ENCODE measurements at regions not wholly inside any gene's neighbourhood (a gene's known extent, or its start where the extent isn't known, plus 50 kb on each side); places are given as distances from the start of the nearest gene placed in this dataset.
"Not testable (repeated sequence)": the region's sequence is repeated elsewhere in the genome, so short reads cannot be mapped to it uniquely, and the experiment has no call there.

GRCh38 chr5:30572279-30572678 is 621.2 kb upstream of the CDH6 start:
- DNase-seq (ENCODE audit: extremely low read depth in 1 of 11, low read depth in 9 of 11, low spot score in 4 of 11), result no peak

- no peak for DNase-seq (ENCODE audit: extremely low read depth in 1 of 11, low read depth in 9 of 11, low spot score in 4 of 11)
Measured at GRCh38 chr5:30561771-30562170, 631.7 kb upstream of the CDH6 start.

DNA sequence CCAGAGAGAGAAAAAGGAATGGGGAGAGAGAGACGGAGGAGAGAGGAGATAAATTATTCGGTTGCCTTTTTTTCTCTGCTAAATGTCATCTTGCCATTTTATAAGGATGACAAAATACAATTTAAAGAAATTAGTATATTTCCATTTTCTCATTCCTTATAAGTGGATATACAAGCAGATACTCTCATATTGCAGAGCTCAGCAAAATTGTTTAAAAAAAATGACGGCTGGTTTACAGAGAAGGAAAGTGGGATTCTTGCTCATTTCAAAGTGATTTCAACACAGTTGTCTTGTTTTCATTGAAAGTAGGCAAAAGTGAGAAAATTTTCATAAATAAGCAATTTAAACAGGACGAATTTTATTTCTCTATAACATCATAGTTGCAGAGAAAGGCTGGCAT is 641.9 kb upstream of the CDH6 start:
- no peak for DNase-seq (ENCODE audit: extremely low read depth in 1 of 11, low read depth in 9 of 11, low spot score in 4 of 11)

DNA sequence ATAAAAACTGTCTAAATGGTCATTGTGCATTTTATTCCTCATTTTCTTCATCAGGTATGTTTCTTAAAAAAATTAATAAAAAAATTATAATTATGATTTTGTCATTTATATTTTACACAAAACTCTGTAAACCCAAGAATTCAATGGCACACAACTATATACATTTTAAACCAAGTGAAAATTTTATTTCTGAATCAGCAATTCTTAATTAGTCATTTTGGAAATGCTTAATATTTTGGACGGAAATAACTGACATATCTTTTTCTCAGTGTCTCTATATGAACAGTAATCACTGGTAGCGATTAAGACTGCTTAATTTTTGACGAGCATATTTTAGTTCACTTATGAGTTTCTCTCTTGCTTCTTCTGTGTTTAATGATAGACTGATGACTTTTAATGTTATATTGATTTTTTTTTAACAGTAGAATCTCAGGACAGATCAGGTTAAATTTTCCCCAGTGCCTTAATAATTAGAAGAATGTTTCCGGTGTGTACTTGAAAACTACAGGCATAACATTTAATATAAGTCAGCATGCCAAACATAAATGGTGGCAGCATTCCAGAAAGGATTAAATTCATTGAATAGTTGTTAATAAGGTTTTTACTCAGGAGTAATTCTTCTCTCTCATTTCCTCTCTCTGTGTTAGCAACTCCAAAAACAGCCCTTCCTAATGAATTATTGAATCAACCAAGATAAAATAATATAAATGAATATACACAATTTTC is 644.7 kb upstream of the CDH6 start:
- DNase-seq (ENCODE audit: extremely low read depth in 1 of 11, low read depth in 9 of 11, low spot score in 4 of 11), result no peak

GRCh38 chr5:30540150-30540549 is 653.3 kb upstream of the CDH6 start:
- DNase-seq (ENCODE audit: extremely low read depth in 1 of 11, low read depth in 9 of 11, low spot score in 4 of 11), result no peak

- DNase-seq (ENCODE audit: extremely low read depth in 1 of 11, low read depth in 9 of 11, low spot score in 4 of 11), result no peak
Measured at GRCh38 chr5:30539004-30539634, 654.4 kb upstream of the CDH6 start.

DNA sequence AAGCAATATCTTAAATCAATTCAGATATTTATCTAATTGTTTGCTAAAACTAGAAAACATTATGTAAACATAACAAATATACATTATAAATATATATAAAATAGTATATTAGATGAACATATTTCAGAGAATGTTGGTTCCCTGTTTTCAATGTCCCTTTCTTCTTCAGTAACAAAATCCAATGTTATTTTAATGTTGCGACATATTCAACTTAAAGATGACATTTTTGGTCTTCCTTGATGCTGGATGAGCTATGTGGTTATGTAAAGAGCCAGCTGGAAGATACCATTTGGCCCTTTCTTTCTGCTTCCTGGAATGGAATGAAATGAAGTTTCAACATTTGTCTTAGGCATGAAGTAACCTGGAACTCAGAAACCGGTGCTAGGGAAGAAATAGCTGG is 668.1 kb upstream of the CDH6 start:
- no peak for DNase-seq (ENCODE audit: extremely low read depth in 1 of 11, low read depth in 9 of 11, low spot score in 4 of 11)

DNA sequence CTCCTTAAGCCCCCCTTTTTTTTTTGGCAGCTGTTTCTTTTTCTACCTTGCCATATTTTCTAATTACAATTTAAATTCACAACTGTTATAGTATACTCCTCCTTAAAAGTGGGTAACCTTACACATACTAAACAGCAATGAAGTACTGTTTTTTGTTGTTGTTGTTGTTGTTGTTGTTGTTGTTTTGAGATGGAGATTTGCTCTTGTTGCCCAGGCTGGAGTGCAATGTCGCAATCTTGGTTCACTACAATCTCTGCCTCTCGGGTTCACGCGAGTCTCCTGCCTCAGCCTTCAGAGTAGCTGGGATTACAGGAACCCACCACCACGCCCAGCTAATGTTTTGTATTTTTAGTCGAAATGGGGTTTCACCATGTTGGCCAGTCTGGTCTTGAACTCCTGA is 669.1 kb upstream of the CDH6 start:
- no peak for DNase-seq (ENCODE audit: extremely low read depth in 1 of 11, low read depth in 9 of 11, low spot score in 4 of 11)

DNA sequence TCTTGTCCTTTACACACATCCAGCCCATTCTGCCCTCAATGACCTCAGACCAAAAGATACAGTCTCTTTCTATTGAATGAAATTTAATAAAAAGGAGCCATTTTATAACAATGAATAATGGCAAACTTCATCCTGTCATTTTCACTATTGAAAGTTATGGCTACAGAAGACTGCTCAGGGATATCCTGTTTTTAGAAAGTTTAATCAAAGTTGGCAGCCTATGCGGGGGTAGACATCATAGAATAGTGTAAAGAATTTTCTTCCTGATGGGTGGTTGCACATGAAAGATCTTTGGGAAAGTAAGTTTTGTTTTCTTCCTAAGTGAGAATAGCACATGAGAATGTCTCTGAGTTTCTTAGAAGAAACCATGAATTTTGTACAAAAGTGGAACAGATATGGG is 670.4 kb upstream of the CDH6 start:
- peak in 4 of 11 donors; percentile 8 to 24 (median 16) for DNase-seq (ENCODE audit: extremely low read depth in 1 of 11, low read depth in 9 of 11, low spot score in 4 of 11)

GRCh38 chr5:30505014-30505886 is 688.2 kb upstream of the CDH6 start:
- no peak for DNase-seq (ENCODE audit: extremely low read depth in 1 of 11, low read depth in 9 of 11, low spot score in 4 of 11)

GRCh38 chr5:30502277-30502676 is 691.2 kb upstream of the CDH6 start:
- DNase-seq (ENCODE audit: extremely low read depth in 1 of 11, low read depth in 9 of 11, low spot score in 4 of 11), result no peak

DNA sequence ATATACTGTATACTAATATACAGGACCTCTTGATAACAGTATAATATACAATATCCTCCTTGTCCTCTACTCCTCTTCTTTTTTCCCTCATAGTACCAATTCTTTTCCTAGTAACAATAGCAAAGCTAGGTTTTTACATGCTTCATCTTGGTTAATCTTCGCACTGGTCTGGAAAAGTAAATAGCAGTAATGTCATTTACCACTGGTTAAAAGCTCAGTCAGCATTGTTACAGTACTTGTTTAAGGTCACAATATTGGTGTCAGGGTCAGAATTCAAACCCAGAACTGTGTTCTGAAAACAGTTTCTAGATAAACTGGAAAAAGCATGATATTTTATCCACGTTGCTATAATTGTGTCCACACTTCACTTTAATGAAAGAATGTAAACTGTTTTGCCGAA is 692.4 kb upstream of the CDH6 start:
- no peak for DNase-seq (ENCODE audit: extremely low read depth in 1 of 11, low read depth in 9 of 11, low spot score in 4 of 11)

DNA sequence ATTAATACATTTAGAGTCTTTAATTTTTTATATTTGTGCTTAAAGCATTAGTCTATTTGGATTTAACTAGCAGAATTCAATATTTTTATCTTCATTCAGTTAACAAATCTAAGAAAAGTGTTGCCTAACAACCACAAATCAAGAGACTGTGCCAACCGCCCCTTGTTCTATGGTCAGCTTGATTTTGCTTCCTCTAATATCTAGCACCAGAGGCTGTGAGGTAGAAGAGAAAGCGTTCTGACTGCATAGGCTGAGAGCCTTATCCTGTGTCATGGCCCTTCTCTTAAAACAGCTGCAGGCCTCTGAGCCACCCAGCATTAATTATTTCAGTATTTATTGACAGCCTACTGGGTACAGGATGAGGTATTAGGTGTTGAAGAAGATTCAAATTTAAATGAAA is 693.0 kb upstream of the CDH6 start:
- no peak for DNase-seq (ENCODE audit: extremely low read depth in 1 of 11, low read depth in 9 of 11, low spot score in 4 of 11)

- DNase-seq (ENCODE audit: extremely low read depth in 1 of 11, low read depth in 9 of 11, low spot score in 4 of 11), result no peak
Measured at GRCh38 chr5:30499402-30499801, 694.1 kb upstream of the CDH6 start.

GRCh38 chr5:30498972-30499371 is 694.5 kb upstream of the CDH6 start:
- DNase-seq (ENCODE audit: extremely low read depth in 1 of 11, low read depth in 9 of 11, low spot score in 4 of 11), result no peak

DNA sequence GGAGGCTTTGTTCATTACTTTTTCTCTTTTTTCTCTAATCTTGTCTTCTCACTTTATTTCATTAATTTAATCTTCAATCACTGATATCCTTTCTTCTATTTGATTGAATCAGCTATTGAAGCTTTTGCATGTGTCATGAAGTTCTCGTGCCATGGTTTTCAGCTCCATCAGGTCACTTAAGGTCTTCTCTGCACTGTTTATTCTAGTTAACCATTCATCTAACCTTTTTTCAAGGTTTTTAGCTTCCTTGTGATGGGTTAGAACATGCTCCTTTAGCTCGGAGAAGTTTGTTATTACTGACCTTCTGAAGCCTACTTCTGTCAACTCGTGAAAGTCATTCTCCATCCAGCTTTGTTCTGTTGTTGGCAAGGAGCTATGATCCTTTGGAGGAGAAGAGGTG is 695.0 kb upstream of the CDH6 start:
- not testable (repeated sequence) for DNase-seq (ENCODE audit: extremely low read depth in 1 of 11, low read depth in 9 of 11, low spot score in 4 of 11)

- not testable (repeated sequence) for DNase-seq (ENCODE audit: extremely low read depth in 1 of 11, low read depth in 9 of 11, low spot score in 4 of 11)
Measured at GRCh38 chr5:30494113-30494512, 699.4 kb upstream of the CDH6 start.

- DNase-seq (ENCODE audit: extremely low read depth in 1 of 11, low read depth in 9 of 11, low spot score in 4 of 11), result no peak
Measured at GRCh38 chr5:30479104-30479503, 714.4 kb upstream of the CDH6 start.

- DNase-seq (ENCODE audit: extremely low read depth in 1 of 11, low read depth in 9 of 11, low spot score in 4 of 11), result no peak
Measured at GRCh38 chr5:30475429-30475828, 718.1 kb upstream of the CDH6 start.

DNA sequence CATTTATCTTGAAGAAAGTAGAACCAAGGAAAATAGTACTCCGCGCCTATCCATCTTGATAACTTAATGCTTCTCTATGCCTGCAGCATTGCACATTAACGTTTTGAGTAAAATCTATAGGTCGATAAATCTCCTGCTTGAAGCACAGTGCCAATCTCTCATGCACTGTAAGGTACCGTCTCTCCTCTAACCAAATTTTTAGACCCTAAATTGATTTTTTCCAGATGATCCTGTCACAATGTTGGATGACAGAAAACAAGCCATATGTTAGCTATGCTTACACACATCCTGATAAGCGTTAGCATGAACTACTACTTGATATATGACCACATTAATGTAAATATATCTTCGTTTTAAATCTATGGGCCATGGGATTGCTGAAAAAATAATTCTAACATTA is 723.8 kb upstream of the CDH6 start:
- DNase-seq (ENCODE audit: extremely low read depth in 1 of 11, low read depth in 9 of 11, low spot score in 4 of 11), result no peak
